HFFc6 (cell line): ENCODE measurements at regions not wholly inside any gene's neighbourhood (a gene's known extent, or its start where the extent isn't known, plus 50 kb on each side); places are given as distances from the start of the nearest gene placed in this dataset.

Experiments used
- DNase-seq: peaks from one replicate; pipeline ENCODE4 v3.0.0-alpha.2; 2018
- H3K27ac Mint-ChIP-seq: 2 replicates; pipeline ENCODE4 v1.8.0; 2020; ENCODE audit warnings: mild to moderate bottlenecking, mixed read lengths
- H3K27me3 Mint-ChIP-seq: 2 replicates; pipeline ENCODE4 v1.8.0; 2021; ENCODE audit warnings: mild to moderate bottlenecking, moderate library complexity, mixed read lengths; ENCODE audit not compliant: insufficient read depth
- H3K36me3 Mint-ChIP-seq: 2 replicates; pipeline ENCODE4 v1.8.0; 2021; ENCODE audit warnings: low read depth, mixed read lengths
- H3K4me1 Mint-ChIP-seq: 2 replicates; pipeline ENCODE4 v1.8.0; 2020; ENCODE audit warnings: low read depth, mixed read lengths
- H3K4me3 Mint-ChIP-seq: 2 replicates; pipeline ENCODE4 v1.8.0; 2020; ENCODE audit warnings: mild to moderate bottlenecking, moderate library complexity, mixed read lengths
- H3K9me3 Mint-ChIP-seq: 2 replicates; pipeline ENCODE4 v1.8.0; 2020; ENCODE audit warnings: mild to moderate bottlenecking, mixed read lengths
- CTCF ChIP-seq: fragments of 200-600 bp; sonication (generic); IDR thresholded peaks from 2 replicates; pipeline ENCODE4 v1.5.0; 2021; ENCODE audit warnings: antibody characterized with exemption, mild to moderate bottlenecking

DNA sequence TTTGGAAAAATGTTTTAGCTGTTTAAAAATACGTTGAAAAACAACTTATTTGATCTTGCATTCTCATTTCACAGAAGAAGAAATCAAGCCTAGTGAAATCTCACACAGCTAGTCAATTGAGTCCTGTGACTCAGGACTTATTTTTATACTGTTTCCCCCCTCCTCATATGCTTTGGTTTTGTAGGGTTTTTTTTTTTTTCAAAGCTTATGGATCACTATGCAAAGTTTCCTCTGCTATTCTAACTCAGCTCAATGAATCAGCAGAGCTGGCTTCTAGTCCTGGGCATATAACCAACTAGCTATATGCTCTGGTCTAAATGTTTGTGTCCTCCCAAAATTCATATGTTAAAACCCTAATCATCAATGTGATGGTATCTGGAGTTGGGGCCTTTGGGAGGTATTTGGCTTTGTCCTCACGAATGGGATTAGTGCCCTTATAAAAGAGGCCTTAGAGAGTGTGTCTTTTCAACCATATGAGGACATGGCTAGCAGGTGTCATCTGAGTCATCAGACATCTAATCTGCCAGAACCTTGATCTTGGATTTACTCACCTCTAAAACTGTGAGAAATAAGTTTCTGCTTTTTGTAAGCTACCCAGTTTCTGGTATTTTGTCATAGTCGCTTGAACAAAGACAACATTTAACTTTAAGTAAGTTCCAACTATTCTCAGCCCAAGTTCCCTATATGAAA, 317.2 kb upstream of the C1orf87 start:
- Mint-ChIP-seq H3K4me1 (no peaks in the 10 kb centered on the region), H3K27ac (no peak overlapping the region), H3K36me3 (no peaks in the 10 kb centered on the region), H3K4me3 (no peak overlapping the region), H3K9me3 (peaks cover 30% of the 10 kb centered on the region), H3K27me3 (no peaks in the 10 kb centered on the region)
- no peak for TF ChIP-seq CTCF
- no peak for DNase-seq

DNA sequence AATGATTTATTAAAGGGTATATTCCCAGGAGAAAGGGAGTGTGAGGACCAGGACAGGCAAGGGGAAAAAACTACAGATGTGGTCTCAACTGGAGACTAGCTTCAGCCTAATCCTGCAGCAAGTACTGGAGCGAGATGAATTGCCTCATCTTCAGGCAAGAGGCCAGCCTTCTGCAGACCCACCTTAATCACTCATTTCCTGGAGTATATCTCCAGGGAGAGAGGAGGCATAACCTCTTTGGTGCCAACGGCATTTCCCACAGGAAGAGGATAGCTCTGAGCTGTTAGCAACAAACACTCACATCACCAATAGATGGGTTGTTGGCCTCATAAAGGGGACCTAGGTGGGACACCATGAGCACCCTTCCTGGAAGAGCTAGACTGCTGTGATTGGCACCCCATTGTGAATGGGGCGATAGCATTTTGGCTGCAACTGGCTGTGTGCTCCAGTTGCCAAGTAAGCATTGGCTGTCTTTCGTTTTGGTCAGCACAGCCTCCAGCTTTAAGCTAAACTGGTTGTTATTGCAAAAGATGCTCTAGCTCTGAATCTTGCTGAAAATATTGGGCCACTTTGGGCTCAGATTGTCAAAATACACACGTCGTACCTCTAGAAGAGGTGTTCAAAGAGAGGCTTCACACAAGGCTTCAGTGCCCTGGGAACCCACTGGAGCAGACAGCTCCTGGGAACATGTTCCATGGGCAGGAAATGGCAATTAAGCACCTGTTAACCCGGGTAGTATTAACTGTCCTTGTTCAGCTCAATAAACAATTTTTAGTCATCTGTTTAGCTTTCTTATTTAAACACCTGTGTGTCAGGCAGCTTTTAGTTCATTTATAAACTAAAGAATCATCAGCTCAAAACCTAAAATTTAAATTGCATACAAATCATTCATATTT, 314.8 kb upstream of the C1orf87 start:
- no peaks in the 10 kb centered on the region for H3K36me3 Mint-ChIP-seq
- no peak overlapping the region for H3K4me3 Mint-ChIP-seq
- H3K27me3 Mint-ChIP-seq = no peaks in the 10 kb centered on the region
- H3K27ac Mint-ChIP-seq = no peak overlapping the region
- H3K4me1 Mint-ChIP-seq = no peaks in the 10 kb centered on the region
- no peak for TF ChIP-seq CTCF
- DNase-seq = no peak
- peaks cover 29% of the 10 kb centered on the region for H3K9me3 Mint-ChIP-seq

DNA sequence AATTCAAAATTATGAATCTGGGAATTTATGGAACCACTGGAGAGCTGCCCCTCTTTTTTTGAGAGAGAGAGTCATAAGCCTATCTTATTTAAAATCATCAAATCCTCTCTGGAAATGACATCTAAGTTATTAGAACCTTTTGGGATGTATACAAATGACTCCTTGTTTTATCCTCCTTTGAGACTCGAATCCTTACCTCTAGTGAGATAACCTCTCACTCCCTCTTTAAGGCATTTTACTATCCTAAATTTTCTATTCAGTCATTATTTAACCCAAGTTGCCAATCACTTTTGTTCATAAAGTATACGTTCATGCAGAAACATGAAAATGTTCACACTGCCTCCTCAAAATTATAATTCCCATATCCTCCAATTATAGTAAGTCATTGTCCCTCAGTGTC, 313.6 kb upstream of the C1orf87 start:
- Mint-ChIP-seq H3K4me3 (no peak overlapping the region), H3K27ac (no peak overlapping the region), H3K36me3 (no peaks in the 10 kb centered on the region), H3K4me1 (no peaks in the 10 kb centered on the region), H3K9me3 (peaks cover 29% of the 10 kb centered on the region), H3K27me3 (no peaks in the 10 kb centered on the region)
- no peak for TF ChIP-seq CTCF
- no peak for DNase-seq

DNA sequence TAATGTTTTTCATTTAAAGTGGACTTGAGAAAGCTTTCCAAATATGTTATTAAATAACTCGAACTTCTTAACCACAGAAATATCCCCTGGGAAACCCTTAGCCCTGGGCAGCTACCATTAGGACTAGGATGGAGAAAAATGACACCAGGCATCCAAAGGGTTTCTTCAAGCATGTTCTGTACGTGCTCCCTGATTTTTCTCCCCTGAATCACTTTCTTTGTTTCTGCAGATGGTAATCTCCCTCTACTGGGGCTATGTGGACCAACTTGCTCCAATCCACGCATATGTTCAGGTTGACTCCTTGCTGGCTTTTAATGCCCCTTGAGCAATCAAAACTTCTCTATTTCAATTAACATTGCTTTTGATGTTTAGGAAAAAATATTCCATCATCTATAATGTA, 312.7 kb upstream of the C1orf87 start:
- Mint-ChIP-seq H3K36me3 (no peaks in the 10 kb centered on the region), H3K4me1 (no peaks in the 10 kb centered on the region), H3K4me3 (no peak overlapping the region), H3K27me3 (no peaks in the 10 kb centered on the region), H3K9me3 (peaks cover 24% of the 10 kb centered on the region), H3K27ac (no peak overlapping the region)
- TF ChIP-seq CTCF = no peak
- DNase-seq = no peak

DNA sequence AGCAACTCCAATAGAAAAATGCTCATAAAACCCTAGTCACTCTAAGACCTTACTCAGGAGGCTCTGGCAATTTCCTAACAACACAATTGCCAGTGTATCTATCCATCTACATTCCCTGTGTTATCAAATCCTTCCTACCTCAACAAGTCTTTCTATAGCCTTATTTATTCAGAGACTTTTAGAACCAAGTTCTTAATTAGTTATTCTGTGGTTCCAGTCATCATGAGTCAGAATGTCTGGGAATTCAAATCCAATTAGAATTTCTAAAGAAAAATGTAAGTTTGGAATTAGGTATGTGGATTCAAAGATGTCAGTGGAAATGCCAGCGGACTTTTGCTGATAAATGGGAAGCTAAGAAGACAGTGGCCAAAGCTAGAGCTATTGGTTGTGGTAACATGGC, 302.6 kb upstream of the C1orf87 start:
- Mint-ChIP-seq H3K27me3 (no peaks in the 10 kb centered on the region), H3K36me3 (no peaks in the 10 kb centered on the region), H3K9me3 (peaks cover 22% of the 10 kb centered on the region), H3K4me1 (no peaks in the 10 kb centered on the region), H3K4me3 (no peak overlapping the region), H3K27ac (no peak overlapping the region)
- no peak for TF ChIP-seq CTCF
- no peak for DNase-seq
